ENCODE measurements at regions not wholly inside any gene's neighbourhood (a gene's known extent, or its start where the extent isn't known, plus 50 kb on each side); places are given as distances from the start of the nearest gene placed in this dataset.

DNA sequence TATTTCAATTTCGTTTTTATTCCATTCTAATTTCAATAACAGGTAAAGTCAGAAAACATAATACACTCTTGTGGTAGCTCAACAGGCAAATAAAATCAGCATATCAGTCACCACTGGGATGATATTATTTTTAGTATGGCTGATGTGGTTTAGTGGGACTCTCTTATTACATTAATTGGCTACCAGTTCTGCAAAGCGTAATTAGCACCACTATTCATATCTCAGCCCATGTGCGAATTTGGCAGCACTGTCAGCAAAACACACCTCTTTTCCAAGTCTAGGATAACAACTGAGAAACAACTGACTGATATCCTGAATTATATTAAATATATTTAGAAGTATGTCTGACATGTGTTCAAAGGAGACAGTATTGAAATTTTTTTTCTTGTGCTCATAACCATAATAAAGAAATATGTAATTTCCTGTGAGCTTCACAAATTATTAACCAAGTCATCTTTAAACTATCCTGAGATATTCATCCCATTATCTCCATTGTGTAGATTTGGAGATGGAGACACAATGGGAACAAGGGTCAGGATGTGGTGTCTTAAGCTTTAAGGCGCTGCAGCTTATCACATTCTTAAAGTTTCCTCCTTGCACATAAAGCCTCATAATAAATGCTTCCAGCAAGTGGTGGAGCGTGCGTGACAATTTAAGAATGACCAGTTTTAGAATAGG, 212.4 kb downstream of the TLE1 start:
- TF ChIP-seq POLR2AphosphoS5 (IDR thresholded peaks at IDR 0.05) (no peak), EP300 (IDR thresholded peaks at IDR 0.05; ENCODE audit: low read depth) (no peak)
- TF ChIP-seq, protein P1, sequence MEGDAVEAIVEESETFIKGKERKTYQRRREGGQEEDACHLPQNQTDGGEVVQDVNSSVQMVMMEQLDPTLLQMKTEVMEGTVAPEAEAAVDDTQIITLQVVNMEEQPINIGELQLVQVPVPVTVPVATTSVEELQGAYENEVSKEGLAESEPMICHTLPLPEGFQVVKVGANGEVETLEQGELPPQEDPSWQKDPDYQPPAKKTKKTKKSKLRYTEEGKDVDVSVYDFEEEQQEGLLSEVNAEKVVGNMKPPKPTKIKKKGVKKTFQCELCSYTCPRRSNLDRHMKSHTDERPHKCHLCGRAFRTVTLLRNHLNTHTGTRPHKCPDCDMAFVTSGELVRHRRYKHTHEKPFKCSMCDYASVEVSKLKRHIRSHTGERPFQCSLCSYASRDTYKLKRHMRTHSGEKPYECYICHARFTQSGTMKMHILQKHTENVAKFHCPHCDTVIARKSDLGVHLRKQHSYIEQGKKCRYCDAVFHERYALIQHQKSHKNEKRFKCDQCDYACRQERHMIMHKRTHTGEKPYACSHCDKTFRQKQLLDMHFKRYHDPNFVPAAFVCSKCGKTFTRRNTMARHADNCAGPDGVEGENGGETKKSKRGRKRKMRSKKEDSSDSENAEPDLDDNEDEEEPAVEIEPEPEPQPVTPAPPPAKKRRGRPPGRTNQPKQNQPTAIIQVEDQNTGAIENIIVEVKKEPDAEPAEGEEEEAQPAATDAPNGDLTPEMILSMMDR (IDR thresholded peaks at IDR 0.05) = no peak

All from transverse colon (tissue), 4 donors.